ENCODE measurements at regions not wholly inside any gene's neighbourhood (a gene's known extent, or its start where the extent isn't known, plus 50 kb on each side); places are given as distances from the start of the nearest gene placed in this dataset.

DNA sequence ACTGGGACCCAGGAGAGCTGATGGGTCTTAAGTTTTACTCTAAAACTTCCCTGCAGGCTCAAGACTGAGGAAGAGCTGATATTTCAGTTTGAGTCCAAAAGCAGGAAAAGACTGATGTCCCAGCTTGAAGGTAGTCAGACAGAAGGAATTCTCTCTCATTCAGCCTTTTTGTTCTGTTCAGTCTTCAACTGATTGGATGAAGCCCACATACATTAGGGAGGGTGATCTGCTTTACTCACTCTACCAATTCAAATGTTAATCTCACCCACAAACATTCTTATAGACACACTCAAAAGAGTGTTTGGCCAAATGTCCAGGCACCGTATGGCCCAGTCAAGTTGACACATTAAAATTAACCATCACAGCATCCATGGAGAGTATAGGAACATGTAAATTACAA, 173.5 kb downstream of the KCNRG start:
- no peaks in the 10 kb centered on the region for H3K27me3 ChIP-seq (ENCODE audit: insufficient read depth, low read length)
- no peak overlapping the region for H2AFZ ChIP-seq (ENCODE audit: low read length)
- H4K20me1 ChIP-seq (ENCODE audit: insufficient read depth, low read length) = no peaks in the 10 kb centered on the region
- no peak overlapping the region for H3K4me2 ChIP-seq (ENCODE audit: insufficient read depth, low read length)
- no peak overlapping the region for H3K4me3 ChIP-seq (ENCODE audit: insufficient read depth, low read length)
- H3K27ac ChIP-seq (ENCODE audit: low read depth, low read length) = no peak overlapping the region
- H3K79me2 ChIP-seq (ENCODE audit: insufficient read depth, low read length) = no peaks in the 10 kb centered on the region
- H3K9me3 ChIP-seq (ENCODE audit: low read depth, low read length) = no peaks in the 10 kb centered on the region
- no peak for DNase-seq (ENCODE audit: insufficient read length, low spot score, missing footprints)
- peaks cover 5% of the 10 kb centered on the region for H3K4me1 ChIP-seq (ENCODE audit: insufficient read depth, low read length)
- no peaks in the 10 kb centered on the region for H3K36me3 ChIP-seq (ENCODE audit: insufficient read depth, low read length)
- TF ChIP-seq, protein P1, sequence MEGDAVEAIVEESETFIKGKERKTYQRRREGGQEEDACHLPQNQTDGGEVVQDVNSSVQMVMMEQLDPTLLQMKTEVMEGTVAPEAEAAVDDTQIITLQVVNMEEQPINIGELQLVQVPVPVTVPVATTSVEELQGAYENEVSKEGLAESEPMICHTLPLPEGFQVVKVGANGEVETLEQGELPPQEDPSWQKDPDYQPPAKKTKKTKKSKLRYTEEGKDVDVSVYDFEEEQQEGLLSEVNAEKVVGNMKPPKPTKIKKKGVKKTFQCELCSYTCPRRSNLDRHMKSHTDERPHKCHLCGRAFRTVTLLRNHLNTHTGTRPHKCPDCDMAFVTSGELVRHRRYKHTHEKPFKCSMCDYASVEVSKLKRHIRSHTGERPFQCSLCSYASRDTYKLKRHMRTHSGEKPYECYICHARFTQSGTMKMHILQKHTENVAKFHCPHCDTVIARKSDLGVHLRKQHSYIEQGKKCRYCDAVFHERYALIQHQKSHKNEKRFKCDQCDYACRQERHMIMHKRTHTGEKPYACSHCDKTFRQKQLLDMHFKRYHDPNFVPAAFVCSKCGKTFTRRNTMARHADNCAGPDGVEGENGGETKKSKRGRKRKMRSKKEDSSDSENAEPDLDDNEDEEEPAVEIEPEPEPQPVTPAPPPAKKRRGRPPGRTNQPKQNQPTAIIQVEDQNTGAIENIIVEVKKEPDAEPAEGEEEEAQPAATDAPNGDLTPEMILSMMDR (IDR thresholded peaks at IDR 0.05; ENCODE audit: extremely low read depth, low read depth, low read length) = no peak

DNA sequence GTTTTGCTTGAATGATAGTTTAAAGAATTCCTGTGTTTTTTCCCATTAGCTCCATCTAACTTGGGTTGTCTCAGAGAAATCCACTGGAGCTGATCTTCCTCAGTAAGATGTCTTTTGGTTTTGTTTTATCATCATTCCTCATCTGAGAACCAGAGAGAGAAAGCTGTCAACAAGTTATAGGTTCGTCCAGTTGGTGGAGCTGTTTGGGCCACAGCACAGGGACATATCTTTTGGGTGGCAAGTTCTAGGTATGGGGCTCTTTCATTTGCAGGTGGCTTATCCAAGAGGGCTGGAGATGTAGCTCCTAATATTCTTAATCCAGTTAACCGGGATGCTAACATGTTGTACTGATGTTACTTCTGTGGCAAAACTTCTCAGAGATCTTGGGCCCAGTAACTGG, 174.2 kb downstream of the KCNRG start:
- TF ChIP-seq, protein P1 (IDR thresholded peaks at IDR 0.05; ENCODE audit: extremely low read depth, low read depth, low read length) = peak; percentile 22
- Histone ChIP-seq H2AFZ (ENCODE audit: low read length) (no peak overlapping the region), H3K36me3 (ENCODE audit: insufficient read depth, low read length) (no peaks in the 10 kb centered on the region), H3K79me2 (ENCODE audit: insufficient read depth, low read length) (no peaks in the 10 kb centered on the region), H3K9me3 (ENCODE audit: low read depth, low read length) (no peaks in the 10 kb centered on the region), H3K4me1 (ENCODE audit: insufficient read depth, low read length) (peaks cover 5% of the 10 kb centered on the region), H3K27ac (ENCODE audit: low read depth, low read length) (no peak overlapping the region), H4K20me1 (ENCODE audit: insufficient read depth, low read length) (no peaks in the 10 kb centered on the region), H3K4me2 (ENCODE audit: insufficient read depth, low read length) (no peak overlapping the region), H3K27me3 (ENCODE audit: insufficient read depth, low read length) (no peaks in the 10 kb centered on the region), H3K4me3 (ENCODE audit: insufficient read depth, low read length) (no peak overlapping the region)
- no peak for DNase-seq (ENCODE audit: insufficient read length, low spot score, missing footprints)

DNA sequence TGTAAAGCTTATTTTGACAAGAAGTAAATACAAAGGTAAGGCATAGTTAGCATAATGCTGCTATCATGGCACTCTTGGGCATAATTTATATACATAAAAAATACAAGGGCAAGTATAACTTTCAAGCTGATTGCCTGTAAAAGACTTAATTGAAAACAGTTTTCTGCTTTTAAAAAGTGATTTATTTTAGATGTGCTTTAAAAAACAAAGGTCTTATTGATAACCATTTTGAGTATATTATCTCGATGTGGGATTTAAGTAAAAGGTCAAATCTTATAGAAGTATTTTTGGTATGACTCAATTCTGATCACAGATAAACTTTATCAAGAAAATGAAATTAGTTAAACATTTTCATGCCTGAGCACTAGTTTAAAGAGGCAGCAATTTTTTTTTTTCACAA, 175.8 kb downstream of the KCNRG start:
- Histone ChIP-seq H4K20me1 (ENCODE audit: insufficient read depth, low read length) (no peaks in the 10 kb centered on the region), H3K4me1 (ENCODE audit: insufficient read depth, low read length) (peaks cover 5% of the 10 kb centered on the region), H3K9me3 (ENCODE audit: low read depth, low read length) (no peaks in the 10 kb centered on the region), H3K27me3 (ENCODE audit: insufficient read depth, low read length) (no peaks in the 10 kb centered on the region), H3K79me2 (ENCODE audit: insufficient read depth, low read length) (no peaks in the 10 kb centered on the region), H3K4me3 (ENCODE audit: insufficient read depth, low read length) (no peak overlapping the region), H3K36me3 (ENCODE audit: insufficient read depth, low read length) (no peaks in the 10 kb centered on the region), H3K4me2 (ENCODE audit: insufficient read depth, low read length) (no peak overlapping the region), H2AFZ (ENCODE audit: low read length) (no peak overlapping the region), H3K27ac (ENCODE audit: low read depth, low read length) (no peak overlapping the region)
- TF ChIP-seq, protein P1 (IDR thresholded peaks at IDR 0.05; ENCODE audit: extremely low read depth, low read depth, low read length) = no peak
- no peak for DNase-seq (ENCODE audit: insufficient read length, low spot score, missing footprints)

DNA sequence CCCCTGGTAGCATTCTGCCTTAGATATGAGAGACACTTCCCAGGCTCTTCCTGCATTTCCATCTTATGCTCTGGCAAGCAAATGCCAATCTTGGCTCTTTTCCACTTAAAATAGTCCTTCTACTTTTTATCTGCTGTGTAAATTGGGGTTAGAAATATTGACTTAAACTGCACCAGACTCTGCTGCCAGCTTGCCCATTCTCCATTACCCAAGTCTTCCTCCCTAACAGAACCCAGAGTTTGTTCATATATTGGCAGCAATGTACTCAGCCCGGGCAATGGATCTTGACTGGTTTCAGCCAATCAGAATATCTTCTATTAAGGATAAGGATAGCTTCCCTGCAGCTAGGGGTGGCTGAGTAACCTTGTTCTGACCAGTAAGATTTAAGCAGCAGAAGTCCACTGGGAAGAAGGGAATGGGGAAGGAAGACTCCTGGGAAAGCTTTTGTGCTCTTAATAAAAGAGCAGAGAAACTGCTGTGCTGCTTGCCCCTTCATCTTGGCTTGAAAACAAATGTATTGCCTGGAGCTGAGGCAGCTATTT, 177.1 kb downstream of the KCNRG start:
- Histone ChIP-seq H3K27ac (ENCODE audit: low read depth, low read length) (no peak overlapping the region), H3K36me3 (ENCODE audit: insufficient read depth, low read length) (no peaks in the 10 kb centered on the region), H3K27me3 (ENCODE audit: insufficient read depth, low read length) (no peaks in the 10 kb centered on the region), H3K4me2 (ENCODE audit: insufficient read depth, low read length) (no peak overlapping the region), H3K4me1 (ENCODE audit: insufficient read depth, low read length) (peaks cover 5% of the 10 kb centered on the region), H3K9me3 (ENCODE audit: low read depth, low read length) (no peaks in the 10 kb centered on the region), H2AFZ (ENCODE audit: low read length) (peak overlapping the region; percentile 70), H3K4me3 (ENCODE audit: insufficient read depth, low read length) (no peak overlapping the region), H3K79me2 (ENCODE audit: insufficient read depth, low read length) (no peaks in the 10 kb centered on the region), H4K20me1 (ENCODE audit: insufficient read depth, low read length) (no peaks in the 10 kb centered on the region)
- TF ChIP-seq, protein P1 (IDR thresholded peaks at IDR 0.05; ENCODE audit: extremely low read depth, low read depth, low read length) = no peak
- DNase-seq (ENCODE audit: insufficient read length, low spot score, missing footprints) = peak; percentile 75

Measured in osteoblast (primary cell).